OCI-LY3 (cell line): ENCODE measurements at regions not wholly inside any gene's neighbourhood (a gene's known extent, or its start where the extent isn't known, plus 50 kb on each side); places are given as distances from the start of the nearest gene placed in this dataset.

Experiments used
- EZH2phosphoT487 ChIP-seq: fragments of 200-600 bp; shearing (Covaris generic); IDR thresholded peaks from 2 replicates; pipeline ENCODE4 v1.6.1; 2018; ENCODE audit warnings: antibody characterized with exemption, mixed run types, low read depth
- TF ChIP-seq, protein P1 (sequence below): fragments of 200-600, 300-600 bp; sonication (generic); IDR thresholded peaks from 2 replicates; pipeline ENCODE4 v1.5.1; 2014; ENCODE audit warnings: antibody characterized with exemption, low read length, low read depth

DNA sequence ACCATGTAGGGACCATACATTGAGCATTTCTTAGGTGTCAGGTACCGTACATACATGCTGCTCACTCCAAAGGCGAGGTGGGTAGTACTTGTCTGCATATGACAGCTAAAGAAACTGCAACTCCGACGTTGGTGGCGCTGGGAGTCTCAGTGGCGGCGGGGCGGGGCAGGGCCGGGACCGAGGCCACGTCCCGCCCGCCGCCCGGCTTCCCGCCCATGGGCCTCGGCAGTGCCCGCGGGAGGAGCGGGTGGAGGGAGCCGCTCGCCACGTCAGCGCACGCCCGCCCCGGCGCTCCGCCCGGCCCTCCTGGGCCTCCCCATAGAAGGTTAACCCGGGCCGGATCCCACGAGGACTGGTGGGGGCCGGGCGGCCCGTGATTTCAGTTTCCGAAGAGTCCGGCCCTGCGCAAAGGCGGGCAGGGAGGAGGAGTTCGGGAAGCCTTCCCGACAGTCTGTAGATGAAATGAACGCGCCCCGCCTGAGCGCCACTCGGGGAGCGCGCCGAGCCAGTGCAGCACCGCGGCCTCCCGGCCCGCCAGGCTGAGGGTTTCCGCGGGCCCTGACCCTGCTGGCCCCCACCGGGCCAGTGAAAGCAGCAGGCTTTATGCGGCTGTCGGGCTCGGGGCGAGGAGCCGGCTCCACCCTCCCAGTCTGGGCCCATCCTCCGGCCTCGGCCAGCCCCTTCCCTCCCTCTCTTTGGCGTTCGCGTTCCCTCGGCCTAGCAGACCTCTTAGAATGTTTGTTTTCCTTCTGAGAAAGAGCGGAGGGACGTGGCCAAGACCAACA lies 119.9 kb upstream of the JUN start:
- TF ChIP-seq, protein P1, sequence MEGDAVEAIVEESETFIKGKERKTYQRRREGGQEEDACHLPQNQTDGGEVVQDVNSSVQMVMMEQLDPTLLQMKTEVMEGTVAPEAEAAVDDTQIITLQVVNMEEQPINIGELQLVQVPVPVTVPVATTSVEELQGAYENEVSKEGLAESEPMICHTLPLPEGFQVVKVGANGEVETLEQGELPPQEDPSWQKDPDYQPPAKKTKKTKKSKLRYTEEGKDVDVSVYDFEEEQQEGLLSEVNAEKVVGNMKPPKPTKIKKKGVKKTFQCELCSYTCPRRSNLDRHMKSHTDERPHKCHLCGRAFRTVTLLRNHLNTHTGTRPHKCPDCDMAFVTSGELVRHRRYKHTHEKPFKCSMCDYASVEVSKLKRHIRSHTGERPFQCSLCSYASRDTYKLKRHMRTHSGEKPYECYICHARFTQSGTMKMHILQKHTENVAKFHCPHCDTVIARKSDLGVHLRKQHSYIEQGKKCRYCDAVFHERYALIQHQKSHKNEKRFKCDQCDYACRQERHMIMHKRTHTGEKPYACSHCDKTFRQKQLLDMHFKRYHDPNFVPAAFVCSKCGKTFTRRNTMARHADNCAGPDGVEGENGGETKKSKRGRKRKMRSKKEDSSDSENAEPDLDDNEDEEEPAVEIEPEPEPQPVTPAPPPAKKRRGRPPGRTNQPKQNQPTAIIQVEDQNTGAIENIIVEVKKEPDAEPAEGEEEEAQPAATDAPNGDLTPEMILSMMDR, result no peak
- no peak for TF ChIP-seq EZH2phosphoT487
